ENCODE measurements at regions not wholly inside any gene's neighbourhood (a gene's known extent, or its start where the extent isn't known, plus 50 kb on each side); places are given as distances from the start of the nearest gene placed in this dataset.

DNA sequence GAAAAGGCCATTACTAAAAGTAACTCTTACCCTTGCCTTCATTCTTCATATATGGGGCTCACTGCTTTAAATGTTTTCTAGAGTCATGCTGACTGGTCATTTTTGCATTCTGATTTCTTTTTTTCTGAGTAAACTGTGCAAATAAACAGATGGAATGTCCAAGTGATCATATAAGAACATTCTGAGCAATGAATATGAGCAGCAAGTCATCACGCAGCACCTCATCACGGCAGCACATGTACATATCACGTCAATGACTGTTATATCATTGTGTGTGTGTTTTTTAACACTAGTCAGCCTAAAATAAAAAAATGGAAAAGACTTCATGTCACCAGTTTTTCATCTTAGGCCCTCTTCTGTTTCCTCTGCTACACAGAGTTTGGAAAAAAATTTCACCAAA lies 490.0 kb upstream of the ZFHX3 start:
- Histone ChIP-seq H3K4me3 (ENCODE audit: low read depth, low read length) (no peak overlapping the region), H3K36me3 (replicated peaks) (no peaks in the 10 kb centered on the region), H3K27me3 (replicated peaks) (no peaks in the 10 kb centered on the region), H3K27ac (no peak overlapping the region)
- no peak for DNase-seq
- TF ChIP-seq, protein P1, sequence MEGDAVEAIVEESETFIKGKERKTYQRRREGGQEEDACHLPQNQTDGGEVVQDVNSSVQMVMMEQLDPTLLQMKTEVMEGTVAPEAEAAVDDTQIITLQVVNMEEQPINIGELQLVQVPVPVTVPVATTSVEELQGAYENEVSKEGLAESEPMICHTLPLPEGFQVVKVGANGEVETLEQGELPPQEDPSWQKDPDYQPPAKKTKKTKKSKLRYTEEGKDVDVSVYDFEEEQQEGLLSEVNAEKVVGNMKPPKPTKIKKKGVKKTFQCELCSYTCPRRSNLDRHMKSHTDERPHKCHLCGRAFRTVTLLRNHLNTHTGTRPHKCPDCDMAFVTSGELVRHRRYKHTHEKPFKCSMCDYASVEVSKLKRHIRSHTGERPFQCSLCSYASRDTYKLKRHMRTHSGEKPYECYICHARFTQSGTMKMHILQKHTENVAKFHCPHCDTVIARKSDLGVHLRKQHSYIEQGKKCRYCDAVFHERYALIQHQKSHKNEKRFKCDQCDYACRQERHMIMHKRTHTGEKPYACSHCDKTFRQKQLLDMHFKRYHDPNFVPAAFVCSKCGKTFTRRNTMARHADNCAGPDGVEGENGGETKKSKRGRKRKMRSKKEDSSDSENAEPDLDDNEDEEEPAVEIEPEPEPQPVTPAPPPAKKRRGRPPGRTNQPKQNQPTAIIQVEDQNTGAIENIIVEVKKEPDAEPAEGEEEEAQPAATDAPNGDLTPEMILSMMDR (IDR thresholded peaks at IDR 0.05; ENCODE audit: low read depth, low read length, missing control alignments), result no peak
- in situ Hi-C loops (cut with HindIII; ENCODE audit: low pct_ligation_motif_present, low sequenced_read_pairs), result no loop called here

DNA sequence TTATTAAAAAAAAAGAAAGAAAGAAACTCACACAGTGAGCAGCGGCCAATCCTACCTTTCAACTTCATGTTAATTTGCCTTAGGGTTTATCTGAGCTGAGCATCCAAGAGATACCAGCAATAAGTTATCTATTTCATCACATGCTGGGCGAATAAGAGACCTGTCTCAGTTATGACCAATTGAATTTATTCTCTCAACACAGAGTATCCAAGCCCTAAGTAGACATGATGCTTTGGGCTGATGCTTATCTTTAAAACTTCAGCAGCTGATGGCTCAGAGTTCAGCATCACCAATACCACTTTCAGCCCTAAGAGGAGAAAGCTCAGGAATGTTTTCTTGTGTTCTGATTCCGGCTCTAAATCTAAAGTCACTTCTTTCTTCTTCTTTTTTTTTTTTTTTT lies 489.0 kb upstream of the ZFHX3 start:
- no peaks in the 10 kb centered on the region for H3K36me3 ChIP-seq (replicated peaks)
- in situ Hi-C loops (cut with HindIII; ENCODE audit: low pct_ligation_motif_present, low sequenced_read_pairs), result no loop called here
- no peak overlapping the region for H3K27ac ChIP-seq
- no peak for DNase-seq
- TF ChIP-seq, protein P1 (IDR thresholded peaks at IDR 0.05; ENCODE audit: low read depth, low read length, missing control alignments), result no peak
- H3K4me3 ChIP-seq (ENCODE audit: low read depth, low read length), result no peak overlapping the region
- H3K27me3 ChIP-seq (replicated peaks), result no peaks in the 10 kb centered on the region

DNA sequence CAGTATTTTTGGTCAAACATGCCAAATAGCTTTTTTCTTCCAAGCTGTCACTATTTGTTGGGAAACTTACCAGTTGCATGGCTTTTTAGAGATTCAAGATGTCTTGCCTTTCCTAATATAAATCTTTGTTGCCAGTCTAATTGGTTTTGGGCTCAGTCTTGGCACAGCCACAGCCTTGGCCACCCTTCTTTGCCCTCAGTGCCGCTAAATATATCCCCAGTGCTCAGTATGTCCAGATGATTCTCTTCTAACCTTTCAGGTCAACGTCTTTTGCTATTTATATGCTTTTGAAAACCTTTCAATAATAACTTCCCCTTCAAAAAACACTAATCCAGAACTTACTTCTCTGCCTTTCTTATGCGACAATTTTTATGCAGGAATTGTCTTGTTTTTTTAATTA lies 483.1 kb upstream of the ZFHX3 start:
- H3K36me3 ChIP-seq (replicated peaks), result no peaks in the 10 kb centered on the region
- H3K4me3 ChIP-seq (ENCODE audit: low read depth, low read length), result no peak overlapping the region
- DNase-seq, result no peak
- in situ Hi-C loops (cut with HindIII; ENCODE audit: low pct_ligation_motif_present, low sequenced_read_pairs), result no loop called here
- H3K27me3 ChIP-seq (replicated peaks), result no peaks in the 10 kb centered on the region
- H3K27ac ChIP-seq, result no peak overlapping the region
- TF ChIP-seq, protein P1 (IDR thresholded peaks at IDR 0.05; ENCODE audit: low read depth, low read length, missing control alignments), result no peak

DNA sequence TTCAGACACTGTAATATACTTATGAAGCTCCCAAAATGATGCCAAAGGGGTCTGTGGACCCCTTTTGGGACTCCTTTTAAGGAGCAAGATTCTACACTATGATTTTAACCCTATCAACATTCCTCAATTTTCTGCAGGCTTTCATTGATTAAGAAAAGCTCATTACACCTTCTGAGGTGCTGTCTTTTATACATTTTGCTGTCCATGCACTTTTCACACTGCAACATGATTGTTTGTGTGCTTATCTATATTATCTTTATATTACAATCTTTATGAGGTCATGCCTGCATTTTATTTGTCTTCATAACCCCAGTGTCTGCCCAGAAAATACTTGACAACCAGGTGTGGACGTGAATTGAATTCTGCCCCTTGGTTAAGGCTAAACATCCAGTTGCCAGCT lies 482.6 kb upstream of the ZFHX3 start:
- DNase-seq, result no peak
- in situ Hi-C loops (cut with HindIII; ENCODE audit: low pct_ligation_motif_present, low sequenced_read_pairs), result no loop called here
- TF ChIP-seq, protein P1 (IDR thresholded peaks at IDR 0.05; ENCODE audit: low read depth, low read length, missing control alignments), result no peak
- Histone ChIP-seq H3K27me3 (replicated peaks) (no peaks in the 10 kb centered on the region), H3K27ac (no peak overlapping the region), H3K36me3 (replicated peaks) (no peaks in the 10 kb centered on the region), H3K4me3 (ENCODE audit: low read depth, low read length) (no peak overlapping the region)

DNA sequence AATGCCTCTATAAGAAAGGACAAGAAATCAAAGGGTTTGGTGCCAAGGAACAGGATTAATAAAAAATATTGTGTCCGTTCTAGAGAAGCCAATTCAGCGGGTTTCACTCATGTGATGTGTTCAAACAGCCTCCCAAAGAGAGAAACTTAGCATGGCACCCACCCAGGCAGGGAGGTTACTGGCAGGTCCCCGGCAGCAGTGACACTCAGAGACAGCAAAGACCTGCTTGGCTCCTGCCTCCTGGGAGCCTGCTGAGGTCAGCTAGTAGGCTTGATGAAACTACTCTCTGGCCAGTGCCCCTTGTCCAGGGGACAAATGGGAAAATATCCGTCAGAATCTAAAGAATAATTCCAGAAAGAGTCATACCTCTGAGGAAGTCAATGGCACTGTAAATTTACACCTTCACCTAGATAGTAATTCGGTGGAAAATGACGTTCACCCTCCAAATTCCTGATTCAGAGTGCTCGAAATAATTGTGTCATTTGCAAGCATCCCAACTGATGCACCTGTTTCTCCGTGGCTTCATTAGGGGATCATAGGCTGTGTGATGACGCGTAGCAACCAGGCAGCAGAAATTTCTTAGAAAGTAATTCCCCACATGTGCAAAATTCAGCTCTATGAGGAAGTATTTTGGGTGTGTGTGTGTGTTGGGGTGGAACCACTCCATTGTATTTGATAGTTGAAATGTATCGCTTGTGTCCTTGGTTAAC lies 481.5 kb upstream of the ZFHX3 start:
- TF ChIP-seq, protein P1 (IDR thresholded peaks at IDR 0.05; ENCODE audit: low read depth, low read length, missing control alignments), result no peak
- Histone ChIP-seq H3K36me3 (replicated peaks) (no peaks in the 10 kb centered on the region), H3K27me3 (replicated peaks) (no peaks in the 10 kb centered on the region), H3K4me3 (ENCODE audit: low read depth, low read length) (no peak overlapping the region), H3K27ac (no peak overlapping the region)
- in situ Hi-C loops (cut with HindIII; ENCODE audit: low pct_ligation_motif_present, low sequenced_read_pairs), result no loop called here
- DNase-seq, result no peak

DNA sequence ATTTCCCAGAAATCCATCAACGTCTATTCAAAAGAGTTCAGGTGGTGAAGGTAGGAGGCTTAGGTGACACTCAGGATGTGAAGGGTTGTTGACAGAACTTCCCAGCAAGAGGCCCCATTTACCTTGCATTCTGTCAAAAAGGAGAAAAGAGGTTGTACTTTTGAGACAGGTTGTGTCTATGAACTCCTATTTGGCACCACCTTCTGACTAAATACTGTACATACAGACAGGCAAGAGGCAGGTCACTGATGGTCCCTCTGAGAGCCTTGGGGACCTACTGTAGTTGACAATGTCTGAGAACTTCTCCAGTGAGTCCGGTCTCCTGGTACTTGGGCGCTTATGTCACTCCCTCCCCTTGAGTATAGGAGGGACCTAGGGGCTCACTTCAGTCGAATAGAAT lies 479.3 kb upstream of the ZFHX3 start:
- H3K36me3 ChIP-seq (replicated peaks), result no peaks in the 10 kb centered on the region
- TF ChIP-seq, protein P1 (IDR thresholded peaks at IDR 0.05; ENCODE audit: low read depth, low read length, missing control alignments), result no peak
- no peaks in the 10 kb centered on the region for H3K27me3 ChIP-seq (replicated peaks)
- no peak for DNase-seq
- in situ Hi-C loops (cut with HindIII; ENCODE audit: low pct_ligation_motif_present, low sequenced_read_pairs), result no loop called here
- no peak overlapping the region for H3K27ac ChIP-seq
- no peak overlapping the region for H3K4me3 ChIP-seq (ENCODE audit: low read depth, low read length)
